ENCODE measurements at regions not wholly inside any gene's neighbourhood (a gene's known extent, or its start where the extent isn't known, plus 50 kb on each side); places are given as distances from the start of the nearest gene placed in this dataset.
A peak's percentile ranks its signal among the peaks of the same experiment; 100 is the strongest.

DNA sequence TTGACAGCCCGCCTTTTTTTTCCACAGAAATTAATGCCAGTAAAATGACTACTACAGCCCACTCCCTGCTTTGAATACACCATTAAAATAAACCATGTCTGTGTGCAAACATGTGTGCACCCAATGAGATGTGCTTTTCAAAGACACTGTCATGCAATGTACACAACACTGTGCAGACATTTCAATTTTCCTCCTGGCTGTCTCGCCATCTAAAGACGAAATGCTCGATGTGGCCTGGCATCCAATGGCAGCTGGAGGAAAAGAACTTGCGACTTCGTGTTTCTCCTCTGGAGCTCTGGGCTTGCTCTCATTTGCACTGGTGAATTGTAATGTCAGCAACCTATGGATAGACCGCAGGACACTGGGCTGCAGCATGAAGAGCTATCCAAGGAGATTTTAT lies 147.0 kb upstream of the NAV2 start:
- Mint-ChIP-seq H3K27me3 (no peaks in the 10 kb centered on the region), H3K27ac (no peak overlapping the region), H3K36me3 (no peaks in the 10 kb centered on the region), H3K9me3 (peaks cover 0 to 3% (median 0%) of the 10 kb centered on the region in 7 donors), H3K4me1 (peaks cover 0 to 2% (median 0%) of the 10 kb centered on the region in 4 donors), H3K4me3 (no peak overlapping the region)
- Histone ChIP-seq H3K27me3 (ENCODE audit: control insufficient read depth, insufficient read depth, low read length) (peaks cover 2% of the 10 kb centered on the region), H3K4me1 (ENCODE audit: control insufficient read depth, insufficient read depth, low read length, poor library complexity, severe bottlenecking) (no peaks in the 10 kb centered on the region), H3K27ac (ENCODE audit: insufficient read depth, low read length, poor library complexity, severe bottlenecking) (no peak overlapping the region), H3K9me3 (ENCODE audit: control insufficient read depth in 2 of 2, low read length in 2 of 2) (no peaks in the 10 kb centered on the region), H3K36me3 (ENCODE audit: control insufficient read depth, insufficient read depth, low read length) (no peaks in the 10 kb centered on the region), H3K4me3 (ENCODE audit: low read depth, low read length) (no peak overlapping the region)
- DNase-seq (no peak), ATAC-seq (ENCODE audit: low read depth in 2 of 2) (no peak)

DNA sequence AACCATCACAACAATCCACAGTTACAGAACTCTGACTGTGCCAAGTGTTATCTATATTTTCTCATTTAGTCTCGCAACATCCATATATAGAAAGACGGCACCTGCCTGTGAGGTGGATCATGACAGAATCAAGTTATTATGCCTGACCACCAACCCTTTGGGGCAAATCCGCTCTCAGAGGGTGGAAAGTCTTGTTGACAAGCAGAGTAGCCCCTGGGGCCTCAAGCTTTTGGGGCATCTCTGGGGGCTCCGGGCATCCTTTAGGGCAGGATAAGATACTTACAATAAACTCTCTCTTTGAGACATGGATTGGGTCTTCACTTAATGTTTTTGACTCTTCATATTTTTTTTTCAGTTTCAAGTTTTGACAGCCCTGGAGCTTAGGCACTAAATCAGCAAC lies 150.5 kb upstream of the NAV2 start:
- Histone ChIP-seq H3K4me1 (ENCODE audit: control insufficient read depth, insufficient read depth, low read length, poor library complexity, severe bottlenecking) (no peaks in the 10 kb centered on the region), H3K36me3 (ENCODE audit: control insufficient read depth, insufficient read depth, low read length) (no peaks in the 10 kb centered on the region), H3K27me3 (ENCODE audit: control insufficient read depth, insufficient read depth, low read length) (no peaks in the 10 kb centered on the region), H3K4me3 (ENCODE audit: low read depth, low read length) (no peak overlapping the region), H3K9me3 (ENCODE audit: control insufficient read depth in 2 of 2, low read length in 2 of 2) (no peaks in the 10 kb centered on the region), H3K27ac (ENCODE audit: insufficient read depth, low read length, poor library complexity, severe bottlenecking) (no peak overlapping the region)
- Mint-ChIP-seq H3K4me1 (peaks cover 0 to 2% (median 0%) of the 10 kb centered on the region in 4 donors), H3K36me3 (no peaks in the 10 kb centered on the region), H3K27ac (no peak overlapping the region), H3K27me3 (no peaks in the 10 kb centered on the region), H3K4me3 (no peak overlapping the region), H3K9me3 (peaks cover 0 to 3% (median 0%) of the 10 kb centered on the region in 7 donors)
- DNase-seq (no peak), ATAC-seq (ENCODE audit: low read depth in 2 of 2) (no peak)

DNA sequence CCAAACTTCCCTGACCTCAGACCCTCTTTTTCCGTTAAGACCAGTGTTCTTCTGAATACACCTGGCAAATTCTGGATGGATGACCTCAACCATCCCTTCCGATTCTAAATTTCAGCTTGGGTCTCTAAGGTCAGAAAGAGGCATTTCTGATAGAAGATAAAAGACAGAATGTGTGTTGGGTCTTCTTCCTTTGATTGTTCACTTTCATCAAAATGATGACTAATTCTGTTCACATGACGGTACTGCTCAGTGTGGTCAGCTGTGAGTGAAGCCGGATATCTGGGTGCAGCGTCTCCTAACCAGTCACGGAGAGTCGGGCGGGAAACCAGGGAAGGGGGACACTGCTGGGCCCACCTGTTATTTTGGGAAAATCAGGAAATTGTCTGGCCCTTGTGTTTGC lies 151.6 kb upstream of the NAV2 start:
- DNase-seq (no peak), ATAC-seq (ENCODE audit: low read depth in 2 of 2) (no peak)
- H3K9me3 ChIP-seq (ENCODE audit: control insufficient read depth in 2 of 2, low read length in 2 of 2): no peaks in the 10 kb centered on the region
- H3K27ac ChIP-seq (ENCODE audit: insufficient read depth, low read length, poor library complexity, severe bottlenecking): no peak overlapping the region
- Mint-ChIP-seq H3K9me3 (peaks cover 0 to 3% (median 0%) of the 10 kb centered on the region in 7 donors), H3K4me3 (no peak overlapping the region), H3K36me3 (no peaks in the 10 kb centered on the region), H3K4me1 (peaks cover 0 to 2% (median 0%) of the 10 kb centered on the region in 4 donors), H3K27ac (no peak overlapping the region), H3K27me3 (no peaks in the 10 kb centered on the region)
- H3K4me3 ChIP-seq (ENCODE audit: low read depth, low read length): no peak overlapping the region
- H3K36me3 ChIP-seq (ENCODE audit: control insufficient read depth, insufficient read depth, low read length): no peaks in the 10 kb centered on the region
- H3K4me1 ChIP-seq (ENCODE audit: control insufficient read depth, insufficient read depth, low read length, poor library complexity, severe bottlenecking): no peaks in the 10 kb centered on the region
- H3K27me3 ChIP-seq (ENCODE audit: control insufficient read depth, insufficient read depth, low read length): no peaks in the 10 kb centered on the region

DNA sequence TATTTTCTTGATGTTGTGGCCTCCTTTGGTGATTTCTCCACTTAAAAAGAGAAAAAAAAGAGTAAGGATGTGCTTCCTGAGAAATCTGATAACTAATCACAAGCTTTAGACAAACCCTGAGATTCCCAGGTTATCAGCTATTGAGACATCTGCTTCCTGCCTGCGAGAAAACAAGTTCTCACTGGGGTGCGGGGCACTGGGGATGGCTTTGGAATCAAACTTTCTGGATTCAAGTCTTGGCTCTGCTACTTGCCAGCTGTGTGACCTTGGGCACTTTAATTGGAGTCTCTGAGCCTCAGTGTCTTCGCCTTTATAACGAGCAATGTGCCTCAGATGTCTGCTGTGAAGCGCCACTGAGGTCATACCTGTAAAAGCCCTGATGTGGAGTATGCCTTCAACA lies 152.5 kb upstream of the NAV2 start:
- no peak for ATAC-seq (ENCODE audit: low read depth in 2 of 2)
- no peaks in the 10 kb centered on the region for H3K4me1 ChIP-seq (ENCODE audit: control insufficient read depth, insufficient read depth, low read length, poor library complexity, severe bottlenecking)
- peaks cover 0 to under 1% (median 0%) of the 10 kb centered on the region in 7 donors for H3K9me3 Mint-ChIP-seq
- H3K4me1 Mint-ChIP-seq: peaks cover 0 to 2% (median 0%) of the 10 kb centered on the region in 4 donors
- no peaks in the 10 kb centered on the region for H3K36me3 Mint-ChIP-seq
- H3K27ac ChIP-seq (ENCODE audit: insufficient read depth, low read length, poor library complexity, severe bottlenecking): no peak overlapping the region
- no peaks in the 10 kb centered on the region for H3K36me3 ChIP-seq (ENCODE audit: control insufficient read depth, insufficient read depth, low read length)
- no peaks in the 10 kb centered on the region for H3K27me3 Mint-ChIP-seq
- no peak overlapping the region for H3K27ac Mint-ChIP-seq
- no peak for DNase-seq
- H3K4me3 ChIP-seq (ENCODE audit: low read depth, low read length): no peak overlapping the region
- H3K4me3 Mint-ChIP-seq: no peak overlapping the region
- H3K9me3 ChIP-seq (ENCODE audit: control insufficient read depth in 2 of 2, low read length in 2 of 2): no peaks in the 10 kb centered on the region
- no peaks in the 10 kb centered on the region for H3K27me3 ChIP-seq (ENCODE audit: control insufficient read depth, insufficient read depth, low read length)

DNA sequence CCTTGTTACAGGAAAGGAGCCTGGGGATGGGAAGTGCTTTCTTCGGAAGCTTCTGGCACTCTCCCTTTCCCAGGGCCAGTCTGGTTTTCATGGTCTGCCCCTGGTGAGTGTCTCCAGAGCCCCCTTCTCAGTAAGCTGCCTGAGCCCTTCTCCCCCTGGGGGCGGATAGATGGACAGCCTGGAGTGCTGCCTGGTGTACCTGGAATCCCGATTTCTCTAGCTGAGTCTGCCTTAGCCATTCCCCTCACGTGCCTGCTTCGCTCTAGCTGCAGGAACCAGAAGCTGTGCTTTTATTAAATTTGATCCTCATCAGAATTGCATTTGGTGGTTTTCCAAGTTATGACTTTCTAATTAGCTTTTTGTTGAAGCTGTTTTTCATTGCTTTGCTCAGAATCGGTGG lies 152.9 kb upstream of the NAV2 start:
- H3K27me3 ChIP-seq (ENCODE audit: control insufficient read depth, insufficient read depth, low read length): no peaks in the 10 kb centered on the region
- peaks cover 0 to 2% (median 0%) of the 10 kb centered on the region in 4 donors for H3K4me1 Mint-ChIP-seq
- DNase-seq (no peak), ATAC-seq (ENCODE audit: low read depth in 2 of 2) (no peak)
- H3K36me3 Mint-ChIP-seq: no peaks in the 10 kb centered on the region
- H3K36me3 ChIP-seq (ENCODE audit: control insufficient read depth, insufficient read depth, low read length): no peaks in the 10 kb centered on the region
- H3K4me3 ChIP-seq (ENCODE audit: low read depth, low read length): no peak overlapping the region
- H3K4me3 Mint-ChIP-seq: no peak overlapping the region
- no peaks in the 10 kb centered on the region for H3K9me3 ChIP-seq (ENCODE audit: control insufficient read depth in 2 of 2, low read length in 2 of 2)
- H3K9me3 Mint-ChIP-seq: no peaks in the 10 kb centered on the region
- no peaks in the 10 kb centered on the region for H3K4me1 ChIP-seq (ENCODE audit: control insufficient read depth, insufficient read depth, low read length, poor library complexity, severe bottlenecking)
- H3K27ac Mint-ChIP-seq: no peak overlapping the region
- no peaks in the 10 kb centered on the region for H3K27me3 Mint-ChIP-seq
- H3K27ac ChIP-seq (ENCODE audit: insufficient read depth, low read length, poor library complexity, severe bottlenecking): no peak overlapping the region

DNA sequence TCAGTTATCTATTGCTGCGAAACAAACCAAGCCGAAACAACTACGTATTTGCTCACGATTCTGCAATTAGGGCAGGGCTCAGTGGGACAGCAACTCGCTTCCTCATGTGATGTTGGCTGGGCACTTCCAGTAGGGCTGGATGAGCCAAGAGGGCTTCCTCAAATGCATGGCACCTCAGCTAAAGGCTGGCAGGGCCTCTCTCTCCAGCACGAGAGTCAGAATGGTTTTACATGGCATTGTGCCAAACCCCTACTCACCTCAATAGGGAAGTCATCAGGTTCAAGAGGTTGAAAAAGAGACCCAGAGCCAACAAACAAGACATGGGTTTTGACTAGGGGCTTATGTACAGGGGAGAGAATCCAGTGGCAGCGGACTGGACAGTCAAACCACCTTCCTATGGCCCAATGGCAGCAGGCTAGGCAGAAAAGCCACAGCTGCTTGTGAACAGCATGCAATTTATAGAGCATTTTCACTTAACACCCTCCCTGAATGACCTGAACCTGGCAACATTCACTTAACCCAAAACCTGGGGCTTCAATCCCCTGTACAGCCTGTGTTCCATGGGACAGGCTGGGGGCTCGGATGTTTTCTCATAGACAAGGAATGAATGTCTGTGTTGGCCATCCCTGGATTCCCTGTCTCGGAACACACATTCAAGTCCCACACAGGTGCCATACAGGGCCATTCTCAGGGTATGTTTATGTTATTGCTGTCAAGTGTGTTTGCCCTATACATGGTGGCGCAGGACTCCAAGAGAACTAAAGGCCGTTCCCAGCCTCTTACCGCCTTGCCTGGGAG lies 154.2 kb upstream of the NAV2 start:
- Histone ChIP-seq H3K4me3 (ENCODE audit: low read depth, low read length) (no peak overlapping the region), H3K27ac (ENCODE audit: insufficient read depth, low read length, poor library complexity, severe bottlenecking) (no peak overlapping the region), H3K36me3 (ENCODE audit: control insufficient read depth, insufficient read depth, low read length) (no peaks in the 10 kb centered on the region), H3K4me1 (ENCODE audit: control insufficient read depth, insufficient read depth, low read length, poor library complexity, severe bottlenecking) (no peaks in the 10 kb centered on the region), H3K27me3 (ENCODE audit: control insufficient read depth, insufficient read depth, low read length) (no peaks in the 10 kb centered on the region), H3K9me3 (ENCODE audit: control insufficient read depth in 2 of 2, low read length in 2 of 2) (no peaks in the 10 kb centered on the region)
- Mint-ChIP-seq H3K9me3 (no peaks in the 10 kb centered on the region), H3K36me3 (no peaks in the 10 kb centered on the region), H3K27ac (no peak overlapping the region), H3K4me3 (no peak overlapping the region), H3K27me3 (no peaks in the 10 kb centered on the region), H3K4me1 (no peaks in the 10 kb centered on the region)
- ATAC-seq (ENCODE audit: low read depth in 2 of 2) (no peak), DNase-seq (no peak)

DNA sequence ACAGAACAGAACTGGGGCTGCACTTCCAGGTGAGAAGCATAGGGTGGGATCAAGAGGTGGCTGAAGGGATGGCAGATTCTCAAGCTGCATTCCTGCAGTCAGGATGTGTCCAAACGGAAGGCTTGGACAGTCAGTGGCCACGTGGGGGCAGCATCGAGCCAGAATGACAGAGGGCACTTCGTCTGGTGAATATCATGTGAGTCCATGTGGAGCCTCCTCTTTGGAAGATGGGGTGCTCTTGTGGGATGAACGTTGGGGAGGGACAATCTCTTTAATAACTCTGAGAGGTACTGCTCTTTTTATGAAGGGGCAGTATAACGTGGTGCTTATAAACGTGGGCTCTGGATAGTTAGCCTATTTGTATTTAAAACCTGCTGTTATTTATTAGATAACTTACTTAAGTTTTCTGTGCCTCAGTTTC lies 154.9 kb upstream of the NAV2 start:
- DNase-seq: peak; percentile 29 to 49 (median 29)
- Histone ChIP-seq H3K4me3 (ENCODE audit: low read depth, low read length) (no peak overlapping the region), H3K36me3 (ENCODE audit: control insufficient read depth, insufficient read depth, low read length) (no peaks in the 10 kb centered on the region), H3K9me3 (ENCODE audit: control insufficient read depth in 2 of 2, low read length in 2 of 2) (no peaks in the 10 kb centered on the region), H3K27ac (ENCODE audit: insufficient read depth, low read length, poor library complexity, severe bottlenecking) (no peak overlapping the region), H3K27me3 (ENCODE audit: control insufficient read depth, insufficient read depth, low read length) (no peaks in the 10 kb centered on the region), H3K4me1 (ENCODE audit: control insufficient read depth, insufficient read depth, low read length, poor library complexity, severe bottlenecking) (no peaks in the 10 kb centered on the region)
- Mint-ChIP-seq H3K36me3 (no peaks in the 10 kb centered on the region), H3K4me3 (no peak overlapping the region), H3K27ac (no peak overlapping the region), H3K4me1 (no peaks in the 10 kb centered on the region), H3K9me3 (no peaks in the 10 kb centered on the region), H3K27me3 (no peaks in the 10 kb centered on the region)
- no peak for ATAC-seq (ENCODE audit: low read depth in 2 of 2)

DNA sequence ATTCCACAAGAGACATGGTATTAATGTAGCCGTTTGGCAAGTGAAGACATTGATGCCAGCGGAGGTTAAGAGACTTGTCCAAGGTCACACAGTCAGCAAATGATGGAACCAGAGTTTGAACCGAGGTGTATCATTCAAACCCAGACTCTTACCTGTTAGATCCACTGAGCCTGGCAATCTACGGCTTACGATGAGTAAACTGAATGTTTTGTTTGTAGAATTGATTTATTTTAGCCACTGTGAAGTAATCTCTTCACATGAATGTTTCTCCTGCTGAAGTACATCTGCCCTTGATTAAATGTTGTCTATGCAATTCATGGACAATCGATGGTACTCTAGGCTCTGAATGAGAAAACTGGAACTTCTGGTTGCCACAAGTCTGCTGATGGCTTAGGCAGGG lies 155.5 kb upstream of the NAV2 start:
- Mint-ChIP-seq H3K27me3 (no peaks in the 10 kb centered on the region), H3K27ac (no peak overlapping the region), H3K9me3 (no peaks in the 10 kb centered on the region), H3K4me1 (no peaks in the 10 kb centered on the region), H3K36me3 (no peaks in the 10 kb centered on the region), H3K4me3 (no peak overlapping the region)
- ATAC-seq (ENCODE audit: low read depth in 2 of 2) (no peak), DNase-seq (no peak)
- no peaks in the 10 kb centered on the region for H3K4me1 ChIP-seq (ENCODE audit: control insufficient read depth, insufficient read depth, low read length, poor library complexity, severe bottlenecking)
- H3K36me3 ChIP-seq (ENCODE audit: control insufficient read depth, insufficient read depth, low read length): no peaks in the 10 kb centered on the region
- H3K9me3 ChIP-seq (ENCODE audit: control insufficient read depth in 2 of 2, low read length in 2 of 2): no peaks in the 10 kb centered on the region
- H3K4me3 ChIP-seq (ENCODE audit: low read depth, low read length): no peak overlapping the region
- H3K27me3 ChIP-seq (ENCODE audit: control insufficient read depth, insufficient read depth, low read length): no peaks in the 10 kb centered on the region
- no peak overlapping the region for H3K27ac ChIP-seq (ENCODE audit: insufficient read depth, low read length, poor library complexity, severe bottlenecking)
